DMS153 (cell line): ENCODE measurements at regions not wholly inside any gene's neighbourhood (a gene's known extent, or its start where the extent isn't known, plus 50 kb on each side); places are given as distances from the start of the nearest gene placed in this dataset.

ENCODE experiments used
- DNase-seq: peaks from one replicate; lab custom pipeline; 2025; lab: John Stamatoyannopoulos, UW

- DNase-seq, result no peak
Measured at GRCh38 chr2:104766683-104767082, 87.2 kb upstream of the POU3F3 start.

GRCh38 chr2:104768694-104769093, 85.2 kb upstream of the POU3F3 start:
- DNase-seq, result no peak

DNA sequence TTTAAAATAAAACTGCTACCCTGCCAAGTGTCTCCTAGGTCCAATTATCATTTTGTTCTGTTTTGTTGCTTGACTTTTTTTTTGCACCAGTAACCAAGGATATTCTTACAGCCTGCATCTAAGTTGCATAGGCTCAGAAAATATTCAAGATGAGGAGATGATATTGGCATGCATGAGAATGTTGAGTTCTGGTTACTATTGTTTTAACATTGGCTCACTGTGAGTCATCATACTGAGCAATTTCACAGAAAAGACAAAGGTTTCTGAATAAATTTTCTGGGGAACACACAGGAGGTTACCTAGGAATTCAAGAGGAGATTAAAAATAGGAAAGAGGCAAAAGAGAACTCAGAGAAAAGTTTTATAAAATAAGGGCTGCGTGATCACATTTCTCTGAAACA, 84.8 kb upstream of the POU3F3 start:
- DNase-seq, result no peak

GRCh38 chr2:104772996-104773395, 80.9 kb upstream of the POU3F3 start:
- DNase-seq, result no peak

- no peak for DNase-seq
Measured at GRCh38 chr2:104774631-104775030, 79.3 kb upstream of the POU3F3 start.

- no peak for DNase-seq
Measured at GRCh38 chr2:104777721-104778120, 76.2 kb upstream of the POU3F3 start.

DNA sequence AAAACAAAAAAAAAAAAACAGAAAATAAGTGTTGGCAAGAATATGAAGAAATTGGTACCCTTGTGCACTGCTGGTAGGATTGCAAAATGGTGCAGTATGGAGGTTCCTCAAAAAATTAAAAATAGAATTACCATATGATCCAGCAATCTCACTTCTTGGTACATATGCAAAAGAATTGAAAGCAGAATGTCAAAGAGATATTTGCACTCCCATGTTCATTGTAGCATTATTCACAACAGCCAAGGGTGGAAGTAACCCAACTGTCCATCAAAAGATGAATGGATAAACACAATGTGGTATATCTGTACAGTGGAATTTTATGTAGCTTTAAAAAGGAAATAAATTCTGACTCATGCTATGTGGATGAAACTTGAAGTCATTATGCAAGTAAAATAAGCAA, 72.8 kb upstream of the POU3F3 start:
- DNase-seq, result no peak

DNA sequence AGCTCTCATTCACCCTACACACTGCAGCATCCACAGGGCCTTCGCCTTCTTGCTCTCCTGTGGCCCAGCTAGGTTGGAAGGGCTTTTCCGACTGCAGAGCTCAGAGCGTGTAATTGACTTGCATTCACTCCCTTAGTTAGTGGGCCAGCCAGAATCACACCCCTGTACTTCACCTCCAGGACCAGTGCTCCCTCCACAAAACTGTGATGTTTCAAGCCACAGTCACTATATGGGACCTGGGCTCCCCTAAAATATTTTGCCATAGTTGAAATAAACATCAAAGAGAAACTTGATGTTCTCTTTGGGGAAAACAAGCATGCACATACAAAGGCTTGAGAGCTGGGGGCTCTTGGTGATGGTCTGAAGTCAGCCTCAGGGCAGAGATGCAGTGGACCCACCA, 69.7 kb upstream of the POU3F3 start:
- no peak for DNase-seq

DNA sequence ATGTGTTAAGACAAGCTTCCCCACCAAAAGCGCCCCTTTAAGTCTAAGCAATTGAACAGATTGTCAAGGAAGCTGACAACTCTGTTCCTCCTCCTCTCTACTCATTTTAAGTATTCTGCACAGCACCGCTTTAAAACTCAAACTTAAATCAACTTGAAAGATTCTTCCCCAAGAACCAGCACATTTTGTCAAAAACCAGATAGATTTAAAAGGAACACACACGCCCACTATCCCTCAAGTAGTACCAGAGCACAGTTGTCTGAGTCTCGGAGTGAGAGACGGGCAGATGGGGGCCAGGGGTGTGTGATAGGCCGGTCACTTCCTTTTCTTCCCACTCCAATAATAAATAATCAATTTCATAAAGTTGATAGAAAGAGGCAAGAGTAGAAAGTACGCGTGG, 67.7 kb upstream of the POU3F3 start:
- no peak for DNase-seq

DNA sequence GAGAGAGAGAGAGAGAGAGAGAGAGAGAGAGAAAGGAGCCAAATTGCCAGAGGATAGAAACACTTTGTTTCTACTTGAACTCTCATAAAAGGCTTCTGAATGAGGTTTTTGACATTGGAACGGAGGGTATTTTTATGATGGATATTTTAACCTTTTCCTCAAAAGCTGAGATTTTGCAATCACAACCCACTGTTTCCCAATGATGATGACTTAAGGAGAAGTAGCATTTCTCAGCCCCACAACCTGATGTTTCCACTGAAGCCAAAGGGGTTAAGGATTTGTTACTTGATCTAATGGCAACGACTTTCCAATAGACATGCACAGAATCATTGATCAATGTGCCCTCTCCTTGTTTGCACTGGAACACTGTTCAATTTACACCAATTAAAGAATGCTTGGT, 67.1 kb upstream of the POU3F3 start:
- no peak for DNase-seq

DNA sequence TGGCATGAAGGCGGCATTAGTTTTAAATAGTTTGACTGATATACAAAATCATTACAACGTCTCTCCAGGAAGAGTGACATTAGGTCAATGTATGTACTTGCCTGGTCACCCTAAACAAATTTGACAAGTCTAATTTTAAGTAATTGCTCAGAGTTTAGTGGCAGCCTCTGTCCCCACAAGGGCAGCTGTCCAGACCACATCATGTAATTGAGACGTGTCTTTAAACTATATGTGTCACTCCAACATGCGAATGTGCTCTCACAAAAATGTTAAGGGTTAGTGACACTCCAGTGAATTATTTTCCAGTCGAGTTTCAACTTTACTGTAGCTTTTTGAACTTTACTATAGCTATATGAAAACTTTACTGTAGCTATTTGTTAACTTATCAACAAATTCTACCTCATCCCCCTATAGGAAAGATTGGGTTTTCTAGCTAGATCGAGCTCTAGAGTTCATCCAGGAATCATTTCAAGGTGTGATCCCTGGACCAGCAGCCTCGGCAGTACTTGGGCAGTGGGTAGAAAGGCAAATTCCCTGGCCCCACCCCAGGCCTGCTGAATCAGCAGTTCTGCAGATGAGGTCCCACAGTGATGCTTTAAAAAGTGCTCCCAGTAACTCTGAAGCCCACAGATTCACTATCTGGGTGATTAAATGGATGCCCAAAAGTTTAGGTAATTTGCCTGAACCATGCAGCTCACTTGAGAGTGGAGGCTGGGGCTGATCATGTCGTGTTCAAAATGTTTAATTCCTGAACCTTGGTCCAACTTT, 66.4 kb upstream of the POU3F3 start:
- DNase-seq, result no peak

DNA sequence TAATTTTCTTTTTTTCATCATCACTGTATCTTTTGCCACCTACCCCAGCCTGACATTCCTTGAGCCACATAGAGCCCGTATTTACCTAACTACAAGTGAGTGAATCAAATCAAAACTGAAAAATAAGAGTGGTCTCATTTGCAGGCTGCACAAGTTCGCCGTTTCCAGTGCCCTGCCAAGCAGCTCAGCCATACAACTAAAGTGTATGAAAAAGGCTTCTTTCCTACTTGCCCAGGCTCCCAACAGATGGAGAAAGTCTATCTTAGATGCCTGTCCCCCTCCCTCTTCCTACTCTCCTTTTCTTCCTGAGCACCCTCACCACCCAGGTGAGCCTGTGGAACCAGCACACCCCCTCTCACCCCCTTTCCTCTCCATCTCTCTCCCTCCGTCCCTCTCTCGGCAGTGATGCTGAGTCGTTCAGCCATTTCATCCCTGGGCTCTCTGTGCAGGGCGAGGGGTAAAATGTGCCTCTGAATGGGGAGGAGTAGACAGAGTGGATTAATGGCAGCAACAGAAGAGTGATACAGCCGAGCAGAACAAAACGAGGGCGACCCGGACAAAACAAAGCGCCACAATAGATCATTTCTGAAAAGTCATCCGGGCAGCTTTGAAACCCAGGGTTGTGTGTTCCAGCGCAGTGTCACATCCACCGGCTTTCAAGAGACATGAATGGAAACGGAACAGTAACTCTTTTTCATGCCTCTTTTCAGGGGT, 65.0 kb upstream of the POU3F3 start:
- DNase-seq, result no peak

GRCh38 chr2:104790100-104790811, 63.7 kb upstream of the POU3F3 start:
- DNase-seq, result no peak

DNA sequence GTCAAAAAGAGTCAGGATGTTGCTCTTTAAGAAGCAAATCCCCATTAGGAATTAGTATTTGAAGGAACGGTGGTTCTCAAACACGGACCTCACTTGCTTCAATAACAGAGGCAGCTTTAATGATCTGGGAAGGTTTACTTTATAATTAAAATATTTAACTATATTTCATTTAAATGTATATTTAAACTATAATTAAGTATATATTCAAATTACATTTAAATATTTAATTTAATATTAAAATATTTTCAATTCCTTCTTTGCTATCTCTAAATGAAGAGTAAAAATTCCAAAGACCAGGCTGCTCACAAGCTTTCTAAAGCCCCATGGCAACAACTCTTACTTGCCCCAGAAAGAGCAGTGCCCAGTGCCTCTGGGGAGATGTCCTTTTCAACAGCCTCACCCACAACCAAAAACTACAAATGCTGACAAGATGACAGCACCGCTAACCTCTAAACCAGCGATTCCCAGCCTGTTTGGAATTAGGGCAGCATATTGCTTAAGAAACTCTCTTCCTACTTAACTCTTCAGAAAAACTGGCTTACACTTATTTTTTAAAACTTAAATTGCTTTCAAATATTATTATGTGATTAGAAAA, 62.9 kb upstream of the POU3F3 start:
- no peak for DNase-seq

DNA sequence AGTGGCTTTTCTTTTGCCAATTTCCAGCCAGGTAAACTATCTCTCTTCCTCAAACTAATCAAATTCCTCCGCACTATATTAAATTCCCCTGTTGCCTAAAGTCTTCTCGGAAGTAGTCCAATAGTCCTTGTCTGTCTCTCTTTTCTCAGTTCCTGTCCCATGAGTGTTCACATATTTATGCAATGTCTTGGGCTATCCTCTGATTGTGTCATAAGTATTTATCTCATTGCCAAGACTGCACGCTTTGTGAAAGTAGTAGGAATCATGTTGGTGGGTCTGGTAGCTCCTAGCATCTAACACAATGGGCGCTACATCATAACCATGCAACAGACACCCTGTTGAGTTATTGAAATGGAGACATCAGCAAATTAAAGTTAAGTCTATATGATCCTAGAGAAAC, 59.9 kb upstream of the POU3F3 start:
- DNase-seq, result no peak

DNA sequence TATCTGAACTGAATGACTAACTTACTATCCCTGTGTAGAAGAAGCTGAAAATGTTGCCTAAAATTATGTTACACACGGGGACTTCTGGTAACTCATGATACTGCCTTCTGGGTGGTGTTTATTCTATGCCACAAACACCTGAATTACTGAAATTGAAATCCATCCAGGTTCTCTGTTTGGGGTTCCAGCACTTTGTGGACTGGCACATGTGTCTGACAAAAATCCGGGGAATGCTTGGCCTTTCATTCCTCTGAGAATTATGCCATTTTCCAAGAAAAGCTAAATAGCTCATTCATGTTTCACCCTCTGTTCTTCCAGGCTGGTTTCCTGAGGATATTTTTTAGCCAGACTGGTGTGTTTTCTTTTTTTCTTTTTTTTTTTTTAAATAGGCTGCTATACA, 59.5 kb upstream of the POU3F3 start:
- no peak for DNase-seq
